ENCODE measurements at regions not wholly inside any gene's neighbourhood (a gene's known extent, or its start where the extent isn't known, plus 50 kb on each side); places are given as distances from the start of the nearest gene placed in this dataset.
"Not testable (repeated sequence)": the region's sequence is repeated elsewhere in the genome, so short reads cannot be mapped to it uniquely, and the experiment has no call there.

DNA sequence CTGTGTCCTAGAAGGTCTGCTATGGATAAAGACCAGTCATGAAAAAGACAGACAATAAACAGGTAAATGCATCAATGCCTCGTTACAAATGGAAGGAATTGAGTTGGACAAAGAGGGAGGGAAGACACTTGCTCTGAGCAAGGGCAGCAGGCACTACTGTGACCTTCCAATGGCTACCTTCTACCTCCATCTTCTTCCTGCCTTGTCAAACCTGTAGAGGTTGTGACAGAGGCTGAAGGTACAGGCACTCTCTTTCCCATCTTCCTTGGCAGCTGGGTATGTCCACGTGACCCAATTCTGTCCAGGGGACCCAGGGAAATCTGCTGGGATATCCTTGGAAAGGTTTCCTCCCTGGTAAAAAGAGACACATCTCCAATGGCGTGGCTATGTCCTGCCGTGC is 274.8 kb downstream of the TFAP2C start:
- Histone ChIP-seq H3K27me3 (ENCODE audit: insufficient read depth, low read depth, severe bottlenecking) (peaks cover 71% of the 10 kb centered on the region), H3K4me3 (ENCODE audit: low read depth, low read length) (no peak overlapping the region), H3K9me3 (ENCODE audit: severe bottlenecking) (no peaks in the 10 kb centered on the region), H3K36me3 (no peaks in the 10 kb centered on the region), H3K27ac (no peak overlapping the region)
- TF ChIP-seq, protein P1, sequence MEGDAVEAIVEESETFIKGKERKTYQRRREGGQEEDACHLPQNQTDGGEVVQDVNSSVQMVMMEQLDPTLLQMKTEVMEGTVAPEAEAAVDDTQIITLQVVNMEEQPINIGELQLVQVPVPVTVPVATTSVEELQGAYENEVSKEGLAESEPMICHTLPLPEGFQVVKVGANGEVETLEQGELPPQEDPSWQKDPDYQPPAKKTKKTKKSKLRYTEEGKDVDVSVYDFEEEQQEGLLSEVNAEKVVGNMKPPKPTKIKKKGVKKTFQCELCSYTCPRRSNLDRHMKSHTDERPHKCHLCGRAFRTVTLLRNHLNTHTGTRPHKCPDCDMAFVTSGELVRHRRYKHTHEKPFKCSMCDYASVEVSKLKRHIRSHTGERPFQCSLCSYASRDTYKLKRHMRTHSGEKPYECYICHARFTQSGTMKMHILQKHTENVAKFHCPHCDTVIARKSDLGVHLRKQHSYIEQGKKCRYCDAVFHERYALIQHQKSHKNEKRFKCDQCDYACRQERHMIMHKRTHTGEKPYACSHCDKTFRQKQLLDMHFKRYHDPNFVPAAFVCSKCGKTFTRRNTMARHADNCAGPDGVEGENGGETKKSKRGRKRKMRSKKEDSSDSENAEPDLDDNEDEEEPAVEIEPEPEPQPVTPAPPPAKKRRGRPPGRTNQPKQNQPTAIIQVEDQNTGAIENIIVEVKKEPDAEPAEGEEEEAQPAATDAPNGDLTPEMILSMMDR (IDR thresholded peaks at IDR 0.05; ENCODE audit: low read depth, low read length), result no peak
- no peak for DNase-seq

DNA sequence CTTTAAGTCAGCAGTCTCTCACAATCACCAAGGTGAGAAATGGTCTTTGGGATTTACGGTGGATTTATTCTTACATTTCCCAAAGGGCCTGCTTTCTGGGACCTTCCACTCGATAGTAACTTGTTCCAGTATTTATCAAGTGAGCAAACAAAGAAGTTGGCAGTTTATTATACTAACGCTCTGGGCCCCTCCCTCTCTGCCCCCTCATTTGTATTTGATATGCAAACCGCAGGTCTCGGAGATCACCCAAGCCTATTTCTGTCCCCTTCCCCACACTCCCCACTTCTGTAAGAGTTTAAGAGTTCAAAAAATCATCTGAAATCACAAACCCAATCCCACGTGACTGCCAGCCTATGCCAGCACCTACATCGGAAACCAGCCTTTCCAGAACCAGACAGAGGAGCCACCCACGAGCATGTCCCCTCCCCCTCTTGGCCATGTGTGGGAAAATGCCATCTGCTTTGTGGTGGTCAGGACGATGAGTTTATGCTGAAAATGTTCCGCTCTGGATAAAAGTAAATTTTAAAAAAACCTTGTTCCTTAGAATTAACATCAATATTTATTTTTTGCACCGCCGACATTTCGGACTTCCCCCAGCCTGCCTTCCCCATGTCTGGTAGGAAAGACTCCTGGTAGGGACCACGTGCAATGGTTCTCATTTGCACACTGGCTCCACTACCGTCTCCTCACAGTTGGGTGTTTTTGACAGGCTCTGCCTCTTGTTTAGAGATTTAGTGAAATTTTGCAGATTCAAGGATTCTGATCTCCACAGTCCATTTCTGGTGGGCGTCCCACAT is 281.0 kb downstream of the TFAP2C start:
- Histone ChIP-seq H3K27ac (no peak overlapping the region), H3K9me3 (ENCODE audit: severe bottlenecking) (peaks cover 2% of the 10 kb centered on the region), H3K27me3 (ENCODE audit: insufficient read depth, low read depth, severe bottlenecking) (peaks cover 73% of the 10 kb centered on the region), H3K4me3 (ENCODE audit: low read depth, low read length) (no peak overlapping the region), H3K36me3 (no peaks in the 10 kb centered on the region)
- TF ChIP-seq, protein P1 (IDR thresholded peaks at IDR 0.05; ENCODE audit: low read depth, low read length), result no peak
- no peak for DNase-seq

DNA sequence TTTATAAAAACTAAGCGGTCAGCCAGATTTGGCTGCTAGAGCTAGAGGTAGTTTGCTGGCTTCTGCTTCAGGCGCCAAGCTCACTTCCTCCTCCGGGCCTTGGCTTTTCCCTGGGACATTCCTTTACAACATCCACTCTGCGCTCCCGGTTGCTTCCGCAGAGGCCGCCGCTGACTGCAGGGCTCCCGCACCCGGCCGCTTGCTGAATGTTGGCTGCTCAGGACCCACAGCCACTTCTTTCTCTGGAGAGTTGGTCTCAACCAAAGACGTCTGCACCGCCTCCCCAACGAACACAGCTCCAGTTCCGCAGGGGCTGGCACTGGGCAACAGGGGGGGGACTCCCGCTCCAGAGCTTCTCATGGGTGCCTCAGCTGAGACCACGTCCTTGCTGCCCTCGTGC is 282.8 kb downstream of the TFAP2C start:
- TF ChIP-seq, protein P1 (IDR thresholded peaks at IDR 0.05; ENCODE audit: low read depth, low read length), result no peak
- Histone ChIP-seq H3K4me3 (ENCODE audit: low read depth, low read length) (no peak overlapping the region), H3K27me3 (ENCODE audit: insufficient read depth, low read depth, severe bottlenecking) (peaks cover 72% of the 10 kb centered on the region), H3K9me3 (ENCODE audit: severe bottlenecking) (peaks cover 2% of the 10 kb centered on the region), H3K27ac (no peak overlapping the region), H3K36me3 (no peaks in the 10 kb centered on the region)
- no peak for DNase-seq

DNA sequence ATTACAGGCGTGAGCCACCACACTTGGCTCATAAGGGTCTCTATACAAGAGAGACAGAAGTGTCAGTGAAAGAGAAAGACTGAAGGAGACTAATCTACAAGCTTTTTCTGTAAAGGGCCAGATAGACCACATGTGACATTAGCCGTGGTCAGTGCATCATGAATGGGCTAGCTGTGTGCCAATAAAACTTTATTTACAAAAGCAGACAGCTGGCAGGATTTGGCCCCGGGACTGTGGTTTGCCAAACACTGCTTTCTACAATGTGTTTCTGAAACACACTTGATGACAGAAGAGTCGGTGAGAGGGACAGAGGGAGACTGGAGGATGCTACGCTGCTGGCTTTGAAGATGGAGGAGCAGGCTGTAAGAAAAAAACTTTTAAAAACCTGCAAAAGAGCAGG is 285.4 kb downstream of the TFAP2C start:
- H3K4me3 ChIP-seq (ENCODE audit: low read depth, low read length), result no peak overlapping the region
- peaks cover 2% of the 10 kb centered on the region for H3K9me3 ChIP-seq (ENCODE audit: severe bottlenecking)
- peaks cover 84% of the 10 kb centered on the region for H3K27me3 ChIP-seq (ENCODE audit: insufficient read depth, low read depth, severe bottlenecking)
- H3K36me3 ChIP-seq, result no peaks in the 10 kb centered on the region
- DNase-seq, result no peak
- TF ChIP-seq, protein P1 (IDR thresholded peaks at IDR 0.05; ENCODE audit: low read depth, low read length), result no peak
- H3K27ac ChIP-seq, result no peak overlapping the region

DNA sequence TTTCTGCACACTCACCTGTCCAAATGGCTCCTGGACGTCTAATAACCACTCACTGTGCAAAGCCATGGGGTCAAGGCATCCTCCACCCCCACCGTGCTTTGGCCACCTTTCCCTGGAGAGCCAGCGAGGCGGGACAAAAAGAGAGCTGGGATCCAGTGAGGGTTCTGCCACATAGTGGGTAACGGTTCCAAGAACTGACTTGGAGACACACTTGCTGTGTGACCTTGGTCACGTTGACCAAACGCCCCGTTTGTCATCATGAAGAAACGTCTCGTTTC is 287.2 kb downstream of the TFAP2C start:
- DNase-seq, result no peak
- Histone ChIP-seq H3K36me3 (no peaks in the 10 kb centered on the region), H3K27me3 (ENCODE audit: insufficient read depth, low read depth, severe bottlenecking) (peaks cover 79% of the 10 kb centered on the region), H3K27ac (no peak overlapping the region), H3K4me3 (ENCODE audit: low read depth, low read length) (no peak overlapping the region), H3K9me3 (ENCODE audit: severe bottlenecking) (peaks cover 4% of the 10 kb centered on the region)
- TF ChIP-seq, protein P1 (IDR thresholded peaks at IDR 0.05; ENCODE audit: low read depth, low read length), result no peak

DNA sequence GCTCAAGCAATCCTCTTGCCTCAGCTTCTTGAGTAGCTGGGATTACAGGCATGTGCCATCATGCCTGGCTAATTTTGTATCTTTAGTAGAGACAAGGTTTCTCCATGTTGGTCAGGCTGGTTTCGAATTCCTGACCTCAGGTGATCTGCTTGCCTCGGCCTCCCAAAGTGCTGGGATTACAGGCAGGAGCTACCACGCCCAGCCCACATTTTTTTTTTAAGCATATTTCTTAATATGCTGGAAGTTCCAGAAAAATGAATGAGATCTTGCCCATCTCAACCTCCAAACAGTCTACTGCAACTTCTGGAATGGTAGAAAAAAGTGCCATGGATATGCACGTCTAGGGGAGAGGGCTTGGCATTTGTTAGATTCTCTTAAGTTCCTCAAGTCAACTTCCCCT is 290.9 kb downstream of the TFAP2C start:
- H3K27me3 ChIP-seq (ENCODE audit: insufficient read depth, low read depth, severe bottlenecking), result peaks cover 86% of the 10 kb centered on the region
- not testable (repeated sequence) for H3K4me3 ChIP-seq (ENCODE audit: low read depth, low read length); H3K9me3 ChIP-seq (ENCODE audit: severe bottlenecking)

More for the DNA sequence above, 290.9 kb downstream of the TFAP2C start:
- H3K27ac ChIP-seq, DNase-seq, H3K36me3 ChIP-seq: not testable (repeated sequence)

All from WERI-Rb-1 (cell line).